K562 (cell line): ENCODE measurements at regions not wholly inside any gene's neighbourhood (a gene's known extent, or its start where the extent isn't known, plus 50 kb on each side); places are given as distances from the start of the nearest gene placed in this dataset.

Experiments
- ATAC-seq: fragments of 200-7000 bp; cut with Tn5 transposase; 3 replicates; pipeline ENCODE4 v1.9.1; 2020; ENCODE audit warnings: moderate library complexity
- BruUV-seq: library from RNA; stranded (reverse); fragments of 400-500 nt; replicated peaks from 2 replicates; lab custom pipeline; 2021; lab: Mats Ljungman, UMichigan
- CTCF ChIA-PET: fragments of 300-600 bp; formaldehyde crosslinking; extraction: SDS; loops from one replicate; lab custom pipeline; 2021; ENCODE audit warnings: low intra/inter-chr PET ratio; lab: Yijun Ruan, JAX
- POLR2A ChIA-PET: fragments of 300-600, 350-650 bp; sonication (Branson Sonifier 250); formaldehyde crosslinking; extraction: SDS; loops from one replicate; lab custom pipeline; 2021; ENCODE audit warnings: antibody characterized with exemption, inconsistent platforms; lab: Yijun Ruan, JAX
- DNase-seq, 4 experiments: peaks; one replicate each; pipeline versions ENCODE4 v3.0.0 to v3.0.0-alpha.2; 2011 to 2018; ENCODE audit warnings: low spot score in 3 of 4, mixed read lengths in 3 of 4; ENCODE audit errors: extremely low read depth in 1 of 4
- FAIRE-seq: peaks from 2 replicates; lab custom pipeline; 2011; peaks lifted over from hg19 to GRCh38; lab: Jason Lieb, UNC
- H2AFZ ChIP-seq: 2 replicates; pipeline ENCODE4 v1.6.0; 2011; ENCODE audit warnings: low read depth, low read length, control low read depth, inconsistent platforms
- H3K27ac ChIP-seq: fragments of 200-600 bp; 3 replicates; pipeline ENCODE4 v1.8.0; 2011; ENCODE audit warnings: low read depth, mild to moderate bottlenecking, control low read depth, inconsistent platforms, low read length, moderate library complexity, mixed read lengths; ENCODE audit errors: extremely low read depth
- H3K27me3 ChIP-seq, 2 experiments: fragments of 300-600 bp in 1 of 2; 2 replicates in 1 of 2; 3 replicates in 1 of 2; pipeline versions ENCODE4 v1.6.0 to v1.8.0; 2011; ENCODE audit warnings: inconsistent platforms in 2 of 2, low read length in 2 of 2, mild to moderate bottlenecking in 1 of 2, mixed read lengths in 1 of 2, moderate library complexity in 1 of 2; ENCODE audit not compliant: control insufficient read depth in 2 of 2, insufficient read depth in 2 of 2
- H3K36me3 ChIP-seq: fragments of 300-600 bp; 3 replicates; pipeline ENCODE4 v1.8.0; 2011; ENCODE audit warnings: mild to moderate bottlenecking, low read length, inconsistent platforms; ENCODE audit not compliant: control insufficient read depth, insufficient read depth
- H3K4me1 ChIP-seq, 2 experiments: fragments of 200-600 bp in 1 of 2; replicated peaks in 1 of 2; 2 replicates in 1 of 2; 3 replicates in 1 of 2; pipeline versions ENCODE4 v1.5.1 to v1.8.0; 2011; ENCODE audit warnings: inconsistent platforms in 2 of 2, low read length in 2 of 2, mild to moderate bottlenecking in 1 of 2, mixed read lengths in 1 of 2, moderate library complexity in 1 of 2; ENCODE audit not compliant: control insufficient read depth in 2 of 2, insufficient read depth in 2 of 2
- H3K4me2 ChIP-seq: 2 replicates; pipeline ENCODE4 v1.6.1; 2011; ENCODE audit warnings: low read length, control low read depth, inconsistent platforms, mixed read lengths; ENCODE audit not compliant: insufficient read depth
- H3K4me3 ChIP-seq: fragments of 200-600 bp; sonication (generic), shearing (Covaris generic); 2 replicates; pipeline ENCODE4 v1.5.1; 2016; ENCODE audit warnings: control low read depth, inconsistent platforms
- H3K79me2 ChIP-seq: fragments of 200-600 bp; 3 replicates; pipeline ENCODE4 v1.8.0; 2011; ENCODE audit warnings: low read length, inconsistent platforms; ENCODE audit not compliant: control insufficient read depth, insufficient read depth
- H3K9ac ChIP-seq, 2 experiments: 2 replicates each; pipeline versions ENCODE4 v1.6.0 to v1.6.1; 2011; ENCODE audit warnings: low read depth in 2 of 2, low read length in 2 of 2, control low read depth in 1 of 2, inconsistent platforms in 1 of 2, mild to moderate bottlenecking in 1 of 2, mixed read lengths in 1 of 2; ENCODE audit not compliant: insufficient read depth in 1 of 2
- H3K9me1 ChIP-seq: one replicate; pipeline ENCODE4 v1.6.0; 2011; ENCODE audit warnings: inconsistent platforms, mild to moderate bottlenecking, low read length, moderate library complexity; ENCODE audit not compliant: control insufficient read depth, insufficient read depth
- H3K9me3 ChIP-seq: replicated peaks from 2 replicates; pipeline ENCODE4 v1.5.1; 2011; ENCODE audit warnings: low read depth, low read length, inconsistent platforms; ENCODE audit not compliant: control insufficient read depth, insufficient read depth
- H4K20me1 ChIP-seq: replicated peaks from 2 replicates; pipeline ENCODE4 v1.6.1; 2011; ENCODE audit warnings: low read length, inconsistent platforms, mixed read lengths; ENCODE audit not compliant: control insufficient read depth, insufficient read depth
- E4F1 ChIP-seq: fragments of 250-450 bp; sonication (Bioruptor Pico); IDR thresholded peaks from 2 replicates; pipeline ENCODE4 v1.5.0; 2021; ENCODE audit warnings: mild to moderate bottlenecking, borderline replicate concordance
- ETS2 ChIP-seq: IDR thresholded peaks from 2 replicates; pipeline ENCODE4 v1.6.1; 2016; ENCODE audit warnings: borderline replicate concordance, missing genetic modification characterization, mild to moderate bottlenecking, moderate library complexity, missing compliant biosample characterization; ENCODE audit not compliant: poor library complexity, severe bottlenecking
- EZH2 ChIP-seq: IDR thresholded peaks from 2 replicates; pipeline ENCODE4 v1.6.1; 2012; ENCODE audit warnings: low read depth, mild to moderate bottlenecking, inconsistent platforms, low read length, borderline replicate concordance
- ZNF518B ChIP-seq: fragments of 250-450 bp; sonication (Bioruptor Pico); IDR thresholded peaks from 2 replicates; pipeline ENCODE4 v1.5.0; 2021; ENCODE audit warnings: mild to moderate bottlenecking, moderate library complexity
- WGBS: fragments of 100-300 bp; shearing (Covaris generic); methylation state at CpG from one replicate; pipeline ENCODE4 v1.1.6; 2016; ENCODE audit warnings: low coverage, mixed read lengths; ENCODE audit not compliant: insufficient coverage; ENCODE audit errors: missing lambda C conversion rate; 5-methylcytosine and 5-hydroxymethylcytosine counted together
- in situ Hi-C: fragments of 300-500 bp; cut with MboI; formaldehyde crosslinking; loops from 4 replicates; pipeline ENCODE4 v1.15.0; 2018; ENCODE audit warnings: inconsistent platforms, mixed read lengths
- intact Hi-C: fragments of 100-400 bp; cut with micrococcal nuclease; formaldehyde crosslinking; loops from 2 replicates; pipeline ENCODE4 v1.14.2; 2022

GRCh38 chr9:69984831-69985230 lies 58.8 kb upstream of the MAMDC2 start:
- WGBS, result 0% methylated on average over 3 of the region's 3 CpGs
- H3K27ac ChIP-seq, result no peak overlapping the region
- BruUV-seq, result no TSS peak
- H3K4me2 ChIP-seq, result no peak overlapping the region
- DNase-seq (no peak), ATAC-seq (no peak), FAIRE-seq (no peak)
- in situ Hi-C loops, result no loop called here
- H2AFZ ChIP-seq, result no peak overlapping the region
- intact Hi-C loops, result no loop called here
- no peaks in the 10 kb centered on the region for H3K4me1 ChIP-seq
- no peaks in the 10 kb centered on the region for H3K36me3 ChIP-seq
- H3K9ac ChIP-seq, result no peak overlapping the region
- no peaks in the 10 kb centered on the region for H3K9me3 ChIP-seq
- ChIA-PET CTCF (no interaction called here), POLR2A (no interaction called here)
- no peaks in the 10 kb centered on the region for H3K79me2 ChIP-seq
- no peaks in the 10 kb centered on the region for H4K20me1 ChIP-seq
- no peaks in the 10 kb centered on the region for H3K9me1 ChIP-seq
- H3K27me3 ChIP-seq, result no peaks in the 10 kb centered on the region
- no peak overlapping the region for H3K4me3 ChIP-seq
- TF ChIP-seq EZH2, result no peak
- no peak for TF ChIP-seq ZNF518B
- no peak for TF ChIP-seq E4F1 (CRISPR knock-in tag)
- no peak for TF ChIP-seq ETS2
